ENCODE measurements at regions not wholly inside any gene's neighbourhood (a gene's known extent, or its start where the extent isn't known, plus 50 kb on each side); places are given as distances from the start of the nearest gene placed in this dataset.

DNA sequence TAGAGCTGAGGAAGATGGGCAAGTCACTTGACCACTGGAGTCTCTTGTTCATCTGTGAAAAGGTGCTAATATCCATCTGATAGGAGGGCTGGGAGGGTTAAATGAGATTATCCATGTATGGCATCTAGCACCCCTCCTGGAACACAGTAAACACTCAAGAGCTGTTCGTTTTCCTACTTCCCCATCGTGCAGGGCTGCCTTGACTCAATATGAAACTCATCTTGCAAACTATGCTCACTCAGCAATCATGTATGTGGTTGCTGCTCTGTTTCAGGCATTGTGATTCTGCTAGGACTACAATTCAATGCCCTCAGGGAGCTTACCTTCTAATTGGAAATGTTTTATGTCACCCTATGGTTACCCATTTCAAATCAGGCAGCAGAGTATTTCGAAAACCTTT is 395.6 kb downstream of the BCAT1 start:
- Mint-ChIP-seq H3K4me1 (ENCODE audit: unreplicated experiment) (no peaks in the 10 kb centered on the region), H3K27ac (ENCODE audit: unreplicated experiment) (no peak overlapping the region), H3K27me3 (ENCODE audit: unreplicated experiment) (no peaks in the 10 kb centered on the region), H3K9me3 (ENCODE audit: unreplicated experiment) (no peaks in the 10 kb centered on the region), H3K4me3 (ENCODE audit: unreplicated experiment) (no peak overlapping the region), H3K36me3 (ENCODE audit: low read depth, unreplicated experiment) (no peaks in the 10 kb centered on the region)
- TF ChIP-seq, protein P1, sequence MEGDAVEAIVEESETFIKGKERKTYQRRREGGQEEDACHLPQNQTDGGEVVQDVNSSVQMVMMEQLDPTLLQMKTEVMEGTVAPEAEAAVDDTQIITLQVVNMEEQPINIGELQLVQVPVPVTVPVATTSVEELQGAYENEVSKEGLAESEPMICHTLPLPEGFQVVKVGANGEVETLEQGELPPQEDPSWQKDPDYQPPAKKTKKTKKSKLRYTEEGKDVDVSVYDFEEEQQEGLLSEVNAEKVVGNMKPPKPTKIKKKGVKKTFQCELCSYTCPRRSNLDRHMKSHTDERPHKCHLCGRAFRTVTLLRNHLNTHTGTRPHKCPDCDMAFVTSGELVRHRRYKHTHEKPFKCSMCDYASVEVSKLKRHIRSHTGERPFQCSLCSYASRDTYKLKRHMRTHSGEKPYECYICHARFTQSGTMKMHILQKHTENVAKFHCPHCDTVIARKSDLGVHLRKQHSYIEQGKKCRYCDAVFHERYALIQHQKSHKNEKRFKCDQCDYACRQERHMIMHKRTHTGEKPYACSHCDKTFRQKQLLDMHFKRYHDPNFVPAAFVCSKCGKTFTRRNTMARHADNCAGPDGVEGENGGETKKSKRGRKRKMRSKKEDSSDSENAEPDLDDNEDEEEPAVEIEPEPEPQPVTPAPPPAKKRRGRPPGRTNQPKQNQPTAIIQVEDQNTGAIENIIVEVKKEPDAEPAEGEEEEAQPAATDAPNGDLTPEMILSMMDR (IDR thresholded peaks at IDR 0.05; ENCODE audit: unreplicated experiment), result no peak
- no peak for DNase-seq (ENCODE audit: low spot score)

DNA sequence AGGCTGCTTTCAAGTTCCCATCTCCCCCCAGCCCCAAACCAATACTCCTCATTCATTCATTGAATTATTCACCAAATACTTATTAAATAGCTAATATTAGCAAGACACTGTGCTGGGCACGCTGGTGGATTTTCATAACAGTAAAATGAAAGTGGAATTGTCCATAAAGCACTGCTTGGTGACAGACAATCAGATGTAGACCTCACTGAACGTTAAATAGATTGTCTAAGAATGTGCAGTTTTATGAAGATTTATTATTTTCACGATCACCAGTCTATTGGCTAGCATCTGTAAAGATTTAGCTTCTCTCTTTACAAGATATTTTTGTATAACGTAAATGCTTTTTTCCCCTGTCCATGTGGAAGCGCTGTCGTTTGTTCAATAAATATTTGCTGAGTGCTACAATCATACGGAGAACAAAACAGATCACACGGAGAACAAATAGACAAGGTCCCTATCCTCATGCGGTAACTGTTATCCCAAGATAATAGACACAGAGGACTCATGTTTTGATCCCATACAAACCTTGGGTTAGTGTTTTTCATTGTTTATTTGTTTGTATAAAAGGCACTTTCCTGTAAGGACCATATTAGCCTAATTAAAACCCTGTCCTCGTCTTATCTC is 397.6 kb downstream of the BCAT1 start:
- H3K27ac Mint-ChIP-seq (ENCODE audit: unreplicated experiment), result no peak overlapping the region

DNA sequence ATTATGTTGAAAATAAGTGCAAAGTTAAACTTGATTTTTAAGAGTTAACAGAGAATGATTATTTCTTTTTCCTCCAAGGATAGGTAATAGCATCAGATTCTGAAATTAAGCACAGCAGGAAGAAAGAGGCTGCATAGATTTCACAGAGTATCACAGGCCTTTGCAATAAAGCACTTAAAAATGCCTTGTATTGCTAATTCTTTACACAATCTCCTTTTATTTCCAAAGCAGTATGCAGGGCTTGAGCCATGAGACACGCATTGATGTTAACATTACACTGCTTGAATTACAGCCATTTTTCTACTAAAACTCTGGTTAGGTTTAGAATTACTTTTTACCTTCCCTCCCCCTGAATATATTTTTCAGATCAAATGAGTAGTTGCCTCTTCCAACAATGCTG is 398.3 kb downstream of the BCAT1 start:
- Mint-ChIP-seq H3K4me3 (ENCODE audit: unreplicated experiment) (no peak overlapping the region), H3K4me1 (ENCODE audit: unreplicated experiment) (no peaks in the 10 kb centered on the region), H3K36me3 (ENCODE audit: low read depth, unreplicated experiment) (no peaks in the 10 kb centered on the region), H3K27ac (ENCODE audit: unreplicated experiment) (no peak overlapping the region), H3K9me3 (ENCODE audit: unreplicated experiment) (no peaks in the 10 kb centered on the region), H3K27me3 (ENCODE audit: unreplicated experiment) (no peaks in the 10 kb centered on the region)
- no peak for DNase-seq (ENCODE audit: low spot score)
- TF ChIP-seq, protein P1 (IDR thresholded peaks at IDR 0.05; ENCODE audit: unreplicated experiment), result no peak

More for the DNA sequence above, 397.6 kb downstream of the BCAT1 start:
- no peak for DNase-seq (ENCODE audit: low spot score)
- no peaks in the 10 kb centered on the region for H3K9me3 Mint-ChIP-seq (ENCODE audit: unreplicated experiment)
- no peaks in the 10 kb centered on the region for H3K36me3 Mint-ChIP-seq (ENCODE audit: low read depth, unreplicated experiment)
- TF ChIP-seq, protein P1 (IDR thresholded peaks at IDR 0.05; ENCODE audit: unreplicated experiment), result no peak
- no peaks in the 10 kb centered on the region for H3K27me3 Mint-ChIP-seq (ENCODE audit: unreplicated experiment)
- no peaks in the 10 kb centered on the region for H3K4me1 Mint-ChIP-seq (ENCODE audit: unreplicated experiment)
- no peak overlapping the region for H3K4me3 Mint-ChIP-seq (ENCODE audit: unreplicated experiment)

- Mint-ChIP-seq H3K9me3 (ENCODE audit: unreplicated experiment) (no peaks in the 10 kb centered on the region), H3K4me1 (ENCODE audit: unreplicated experiment) (no peaks in the 10 kb centered on the region), H3K4me3 (ENCODE audit: unreplicated experiment) (no peak overlapping the region), H3K27ac (ENCODE audit: unreplicated experiment) (no peak overlapping the region), H3K36me3 (ENCODE audit: low read depth, unreplicated experiment) (no peaks in the 10 kb centered on the region), H3K27me3 (ENCODE audit: unreplicated experiment) (no peaks in the 10 kb centered on the region)
- TF ChIP-seq, protein P1 (IDR thresholded peaks at IDR 0.05; ENCODE audit: unreplicated experiment), result no peak
- no peak for DNase-seq (ENCODE audit: low spot score)
Observed at GRCh38 chr12:24546661-24547060, 402.2 kb downstream of the BCAT1 start.

DNA sequence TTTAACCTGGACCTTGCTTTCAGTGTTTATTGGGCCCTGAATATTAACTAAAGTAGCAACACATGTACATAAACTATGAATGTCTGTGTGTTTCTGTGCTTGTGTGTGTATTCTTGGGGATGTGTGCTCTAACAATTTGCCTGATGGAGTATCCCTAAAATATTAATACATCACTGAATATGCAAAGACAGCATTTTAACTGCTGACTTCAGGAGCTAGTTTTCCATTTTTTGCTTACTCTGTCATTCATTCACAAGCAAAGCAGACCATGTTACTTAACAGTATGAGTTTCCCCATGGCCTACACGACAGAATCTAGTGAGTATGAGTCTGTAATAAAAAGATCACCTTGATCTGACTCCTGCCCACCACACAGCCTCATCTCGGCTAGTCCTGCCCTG is 402.8 kb downstream of the BCAT1 start:
- Mint-ChIP-seq H3K27ac (ENCODE audit: unreplicated experiment) (no peak overlapping the region), H3K4me1 (ENCODE audit: unreplicated experiment) (no peaks in the 10 kb centered on the region), H3K36me3 (ENCODE audit: low read depth, unreplicated experiment) (no peaks in the 10 kb centered on the region), H3K27me3 (ENCODE audit: unreplicated experiment) (no peaks in the 10 kb centered on the region), H3K4me3 (ENCODE audit: unreplicated experiment) (no peak overlapping the region), H3K9me3 (ENCODE audit: unreplicated experiment) (no peaks in the 10 kb centered on the region)
- TF ChIP-seq, protein P1 (IDR thresholded peaks at IDR 0.05; ENCODE audit: unreplicated experiment), result no peak
- no peak for DNase-seq (ENCODE audit: low spot score)

All from endothelial cell (in vitro differentiated cells).